Panc1 (cell line): ENCODE measurements at regions not wholly inside any gene's neighbourhood (a gene's known extent, or its start where the extent isn't known, plus 50 kb on each side); places are given as distances from the start of the nearest gene placed in this dataset.

ENCODE experiments used
- ATAC-seq: fragments of 200-7000 bp; cut with Tn5 transposase; 2 replicates; pipeline ENCODE4 v1.9.1; 2020; ENCODE audit warnings: mild to moderate bottlenecking, moderate library complexity
- BruUV-seq: library from RNA; stranded (reverse); fragments of 400-500 nt; replicated peaks from 2 replicates; lab custom pipeline; 2021; lab: Mats Ljungman, UMichigan
- CTCF ChIA-PET: fragments of 300-600 bp; sonication (Branson Sonifier 250); formaldehyde crosslinking; loops from one replicate; lab custom pipeline; 2022; ENCODE audit warnings: antibody characterized with exemption; lab: Charles Lee
- POLR2A ChIA-PET: fragments of 300-600 bp; sonication (Branson Sonifier 250); formaldehyde crosslinking; loops from one replicate; lab custom pipeline; 2022; ENCODE audit warnings: antibody characterized with exemption; lab: Charles Lee
- DNase-seq: peaks from one replicate; pipeline ENCODE4 v3.0.0-alpha.2; 2010; ENCODE audit warnings: low read depth, low spot score
- H3K27ac ChIP-seq: 2 replicates; pipeline ENCODE4 v1.5.1; 2011; ENCODE audit warnings: mild to moderate bottlenecking, low read length, inconsistent platforms
- H3K27me3 ChIP-seq: fragments of 200-500 bp; sonication (Bioruptor generic); 2 replicates; pipeline ENCODE4 v1.6.0; 2014; ENCODE audit warnings: low read length, inconsistent platforms; ENCODE audit not compliant: control insufficient read depth, insufficient read depth
- H3K36me3 ChIP-seq: fragments of 200-500 bp; sonication (Bioruptor generic); 2 replicates; pipeline ENCODE4 v1.5.1; 2014; ENCODE audit warnings: inconsistent platforms, mild to moderate bottlenecking, low read length, moderate library complexity; ENCODE audit not compliant: control insufficient read depth, insufficient read depth
- H3K4me1 ChIP-seq: 2 replicates; pipeline ENCODE4 v1.5.1; 2011; ENCODE audit warnings: inconsistent platforms, mild to moderate bottlenecking, low read length, moderate library complexity; ENCODE audit not compliant: control insufficient read depth, insufficient read depth
- H3K4me3 ChIP-seq, 2 experiments: 2 replicates each; pipeline ENCODE4 v1.5.1; 2011 to 2012; ENCODE audit warnings: low read depth in 2 of 2, low read length in 2 of 2, mild to moderate bottlenecking in 2 of 2, inconsistent platforms in 1 of 2, moderate library complexity in 1 of 2
- H3K9me3 ChIP-seq: fragments of 200-500 bp; sonication (Bioruptor generic); 2 replicates; pipeline ENCODE4 v1.5.1; 2014; ENCODE audit warnings: low read depth, mild to moderate bottlenecking, inconsistent platforms, low read length, moderate library complexity; ENCODE audit not compliant: control insufficient read depth, insufficient read depth
- POLR2AphosphoS5 ChIP-seq: IDR thresholded peaks from 2 replicates; pipeline ENCODE4 v1.6.1; 2012; ENCODE audit warnings: mild to moderate bottlenecking, low read depth, low read length, moderate library complexity
- SIN3A ChIP-seq: IDR thresholded peaks from 2 replicates; pipeline ENCODE4 v1.6.1; 2012; ENCODE audit warnings: low read depth, mild to moderate bottlenecking, low read length, moderate library complexity, borderline replicate concordance; ENCODE audit not compliant: insufficient read depth
- TCF7L2 ChIP-seq: IDR thresholded peaks from 2 replicates; pipeline ENCODE4 v1.6.1; 2011; ENCODE audit warnings: mild to moderate bottlenecking, low read depth, low read length, inconsistent platforms
- in situ Hi-C: cut with HindIII; loops from 2 replicates; pipeline ENCODE4 v1.10.0; 2016; ENCODE audit warnings: low sequenced_read_pairs, low pct_unique_long_range_greater_than_20kb
- intact Hi-C: fragments of 100-400 bp; cut with micrococcal nuclease; formaldehyde crosslinking; loops from one replicate; pipeline ENCODE4 v1.10.0; 2022; ENCODE audit not compliant: unreplicated experiment
- TF ChIP-seq, protein P1 (sequence below), 2 experiments: IDR thresholded peaks; 2 replicates each; pipeline ENCODE4 v1.6.1; 2011 to 2012; ENCODE audit warnings: low read depth in 2 of 2, control low read depth in 1 of 2, low read length in 1 of 2, mild to moderate bottlenecking in 1 of 2, moderate library complexity in 1 of 2; ENCODE audit not compliant: insufficient read depth in 1 of 2
- TF ChIP-seq, protein P2 (sequence below): fragments of 450-650 bp; IDR thresholded peaks from 2 replicates; pipeline ENCODE4 v1.5.1; 2017; ENCODE audit warnings: mild to moderate bottlenecking

DNA sequence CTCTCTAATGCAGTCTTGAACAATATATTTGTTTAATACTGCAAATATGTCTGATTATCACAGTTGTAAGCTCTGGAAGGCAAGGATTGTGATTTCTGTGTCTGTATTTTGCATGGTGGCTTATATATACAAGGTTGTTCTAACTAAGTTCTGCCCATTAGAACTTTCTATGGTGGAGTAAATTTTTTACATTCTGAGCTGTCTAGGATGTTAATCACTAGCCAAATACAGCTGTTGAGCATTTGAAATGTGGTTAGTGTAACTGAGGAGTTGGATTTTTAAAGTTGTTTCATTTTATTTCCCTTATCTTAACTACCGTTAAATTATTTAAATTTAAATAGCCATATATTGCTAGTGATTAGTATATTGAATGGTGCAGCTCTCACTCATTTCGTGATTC is 64.3 kb upstream of the DMRTA1 start:
- BruUV-seq, result no TSS peak
- ChIA-PET POLR2A (no interaction called here), CTCF (no interaction called here)
- Histone ChIP-seq H3K4me1 (peaks cover 5% of the 10 kb centered on the region; the same call in 1 of the 2 replicates), H3K36me3 (no peaks in the 10 kb centered on the region; the same call in 1 of the 2 replicates), H3K4me3 (no peak overlapping the region), H3K9me3 (no peaks in the 10 kb centered on the region), H3K27me3 (no peaks in the 10 kb centered on the region), H3K27ac (no peak overlapping the region)
- TF ChIP-seq POLR2AphosphoS5 (no peak), SIN3A (no peak), TCF7L2 (no peak)
- TF ChIP-seq, protein P1, sequence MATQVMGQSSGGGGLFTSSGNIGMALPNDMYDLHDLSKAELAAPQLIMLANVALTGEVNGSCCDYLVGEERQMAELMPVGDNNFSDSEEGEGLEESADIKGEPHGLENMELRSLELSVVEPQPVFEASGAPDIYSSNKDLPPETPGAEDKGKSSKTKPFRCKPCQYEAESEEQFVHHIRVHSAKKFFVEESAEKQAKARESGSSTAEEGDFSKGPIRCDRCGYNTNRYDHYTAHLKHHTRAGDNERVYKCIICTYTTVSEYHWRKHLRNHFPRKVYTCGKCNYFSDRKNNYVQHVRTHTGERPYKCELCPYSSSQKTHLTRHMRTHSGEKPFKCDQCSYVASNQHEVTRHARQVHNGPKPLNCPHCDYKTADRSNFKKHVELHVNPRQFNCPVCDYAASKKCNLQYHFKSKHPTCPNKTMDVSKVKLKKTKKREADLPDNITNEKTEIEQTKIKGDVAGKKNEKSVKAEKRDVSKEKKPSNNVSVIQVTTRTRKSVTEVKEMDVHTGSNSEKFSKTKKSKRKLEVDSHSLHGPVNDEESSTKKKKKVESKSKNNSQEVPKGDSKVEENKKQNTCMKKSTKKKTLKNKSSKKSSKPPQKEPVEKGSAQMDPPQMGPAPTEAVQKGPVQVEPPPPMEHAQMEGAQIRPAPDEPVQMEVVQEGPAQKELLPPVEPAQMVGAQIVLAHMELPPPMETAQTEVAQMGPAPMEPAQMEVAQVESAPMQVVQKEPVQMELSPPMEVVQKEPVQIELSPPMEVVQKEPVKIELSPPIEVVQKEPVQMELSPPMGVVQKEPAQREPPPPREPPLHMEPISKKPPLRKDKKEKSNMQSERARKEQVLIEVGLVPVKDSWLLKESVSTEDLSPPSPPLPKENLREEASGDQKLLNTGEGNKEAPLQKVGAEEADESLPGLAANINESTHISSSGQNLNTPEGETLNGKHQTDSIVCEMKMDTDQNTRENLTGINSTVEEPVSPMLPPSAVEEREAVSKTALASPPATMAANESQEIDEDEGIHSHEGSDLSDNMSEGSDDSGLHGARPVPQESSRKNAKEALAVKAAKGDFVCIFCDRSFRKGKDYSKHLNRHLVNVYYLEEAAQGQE (IDR thresholded peaks at IDR 0.05; ENCODE audit: insufficient read depth in 1 of 2, low read depth in 2 of 2, low read length in 1 of 2), result no peak
- TF ChIP-seq, protein P2, sequence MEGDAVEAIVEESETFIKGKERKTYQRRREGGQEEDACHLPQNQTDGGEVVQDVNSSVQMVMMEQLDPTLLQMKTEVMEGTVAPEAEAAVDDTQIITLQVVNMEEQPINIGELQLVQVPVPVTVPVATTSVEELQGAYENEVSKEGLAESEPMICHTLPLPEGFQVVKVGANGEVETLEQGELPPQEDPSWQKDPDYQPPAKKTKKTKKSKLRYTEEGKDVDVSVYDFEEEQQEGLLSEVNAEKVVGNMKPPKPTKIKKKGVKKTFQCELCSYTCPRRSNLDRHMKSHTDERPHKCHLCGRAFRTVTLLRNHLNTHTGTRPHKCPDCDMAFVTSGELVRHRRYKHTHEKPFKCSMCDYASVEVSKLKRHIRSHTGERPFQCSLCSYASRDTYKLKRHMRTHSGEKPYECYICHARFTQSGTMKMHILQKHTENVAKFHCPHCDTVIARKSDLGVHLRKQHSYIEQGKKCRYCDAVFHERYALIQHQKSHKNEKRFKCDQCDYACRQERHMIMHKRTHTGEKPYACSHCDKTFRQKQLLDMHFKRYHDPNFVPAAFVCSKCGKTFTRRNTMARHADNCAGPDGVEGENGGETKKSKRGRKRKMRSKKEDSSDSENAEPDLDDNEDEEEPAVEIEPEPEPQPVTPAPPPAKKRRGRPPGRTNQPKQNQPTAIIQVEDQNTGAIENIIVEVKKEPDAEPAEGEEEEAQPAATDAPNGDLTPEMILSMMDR, result no peak
- DNase-seq (no peak), ATAC-seq (no peak)
- intact Hi-C loops (no loop called here), in situ Hi-C loops (no loop called here)

DNA sequence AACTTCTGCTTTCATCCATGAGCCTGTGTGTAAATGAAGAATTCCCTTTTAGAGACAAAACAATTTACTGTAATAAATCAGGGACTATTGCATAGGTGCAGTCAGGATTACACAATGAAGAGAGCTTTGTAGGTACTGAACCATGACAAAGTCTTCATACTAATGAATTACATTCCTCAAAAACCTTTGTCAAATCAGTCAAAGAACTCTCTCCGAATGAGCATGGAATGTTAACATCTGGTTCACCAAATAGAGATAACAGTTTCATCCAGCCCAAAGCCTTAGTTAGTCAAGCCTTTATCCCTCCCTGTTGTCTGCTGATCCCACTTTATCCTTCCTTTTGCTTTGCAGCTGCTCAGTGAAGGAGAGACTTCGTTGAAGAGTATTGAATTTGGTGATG is 62.9 kb upstream of the DMRTA1 start:
- Histone ChIP-seq H3K9me3 (no peaks in the 10 kb centered on the region), H3K4me1 (peaks cover 5% of the 10 kb centered on the region; the same call in 1 of the 2 replicates), H3K27ac (no peak overlapping the region), H3K27me3 (no peaks in the 10 kb centered on the region), H3K36me3 (no peaks in the 10 kb centered on the region; the same call in 1 of the 2 replicates), H3K4me3 (no peak overlapping the region)
- in situ Hi-C loops, result no loop called here
- POLR2A ChIA-PET, result no interaction called here
- ATAC-seq (no peak), DNase-seq (no peak)
- CTCF ChIA-PET, result no interaction called here
- intact Hi-C loops, result no loop called here
- TF ChIP-seq SIN3A (no peak), TCF7L2 (no peak), POLR2AphosphoS5 (no peak)
- TF ChIP-seq, protein P1 (IDR thresholded peaks at IDR 0.05; ENCODE audit: insufficient read depth in 1 of 2, low read depth in 2 of 2, low read length in 1 of 2), result no peak
- TSS peak; percentile 3 for BruUV-seq
